Gastroesophageal sphincter (tissue), 4 donors: ENCODE measurements at regions not wholly inside any gene's neighbourhood (a gene's known extent, or its start where the extent isn't known, plus 50 kb on each side); places are given as distances from the start of the nearest gene placed in this dataset.

ENCODE experiments used
- ATAC-seq: fragments of 150-250 bp; one replicate; pipeline ENCODE4 v1.9.1; 2016; ENCODE audit warnings: mild to moderate bottlenecking, moderate library complexity
- H3K27ac ChIP-seq, 4 donors: fragments of 200-600 bp; sonication (generic) in 3 of 4; 1 replicate in 3 of 4; 2 replicates in 1 of 4; pipeline ENCODE4 v1.5.1; 2016 to 2019
- H3K27me3 ChIP-seq: fragments of 200-600 bp; sonication (generic); one replicate; pipeline ENCODE4 v1.5.1; 2019
- H3K36me3 ChIP-seq, 2 donors: fragments of 200-600 bp; sonication (generic); one replicate each; pipeline ENCODE4 v1.5.1; 2019; ENCODE audit warnings: control low read depth in 1 of 2
- H3K4me1 ChIP-seq, 3 donors: fragments of 200-600 bp; sonication (generic); 1 replicate in 2 of 3; 2 replicates in 1 of 3; pipeline ENCODE4 v1.5.1; 2016 to 2019; ENCODE audit warnings: control low read depth in 2 of 3
- H3K4me3 ChIP-seq, 2 donors: fragments of 200-600 bp; sonication (generic); one replicate each; pipeline ENCODE4 v1.5.1; 2019; ENCODE audit warnings: mild to moderate bottlenecking in 1 of 2, moderate library complexity in 1 of 2
- H3K9me3 ChIP-seq, 3 donors: fragments of 200-600 bp; sonication (generic); one replicate each; pipeline ENCODE4 v1.5.1; 2017 to 2019; ENCODE audit warnings: control low read depth in 2 of 3
- CTCF ChIP-seq, 4 experiments: fragments of 200-600 bp in 2 of 4; fragments of 450-650 bp in 2 of 4; sonication (generic) in 1 of 4; IDR thresholded peaks; one replicate each; pipeline ENCODE4 v1.5.1; 2017 to 2019; ENCODE audit warnings: antibody characterized with exemption in 4 of 4, mild to moderate bottlenecking in 2 of 4, moderate library complexity in 2 of 4
- EP300 ChIP-seq: sonication (generic); formaldehyde crosslinking; IDR thresholded peaks from one replicate; pipeline ENCODE4 v1.6.1; 2017; ENCODE audit warnings: antibody characterized with exemption, mild to moderate bottlenecking
- POLR2A ChIP-seq, 2 donors: fragments of 450-650 bp; IDR thresholded peaks; one replicate each; pipeline ENCODE4 v1.6.1; 2017; ENCODE audit warnings: antibody characterized with exemption in 2 of 2, mild to moderate bottlenecking in 2 of 2, moderate library complexity in 1 of 2
- POLR2AphosphoS5 ChIP-seq: sonication (generic); formaldehyde crosslinking; IDR thresholded peaks from one replicate; pipeline ENCODE4 v1.6.1; 2017; ENCODE audit warnings: antibody characterized with exemption
- WGBS, 2 donors: methylation state at CpG; one replicate each; pipeline ENCODE4 v1.1.5; 2018; ENCODE audit warnings: low coverage in 1 of 2; 5-methylcytosine and 5-hydroxymethylcytosine counted together

- no peak for ATAC-seq
- 80 to 83% methylated on average over 1 of the region's 1 CpG for WGBS, 2 donors
- TF ChIP-seq POLR2AphosphoS5 (no peak), EP300 (no peak), CTCF (IDR thresholded peaks at IDR 0.05) (no peak), POLR2A (IDR thresholded peaks at IDR 0.05) (no peak)
These were observed 987.4 kb downstream of the SUCLG1 start for GRCh38 chr2:83471655-83472054.

GRCh38 chr2:83470928-83471327, 988.2 kb downstream of the SUCLG1 start:
- H3K4me1 ChIP-seq = no peaks in the 10 kb centered on the region
- H3K27me3 ChIP-seq = no peaks in the 10 kb centered on the region
- H3K27ac ChIP-seq = no peak overlapping the region
- ATAC-seq = no peak
- H3K9me3 ChIP-seq = no peaks in the 10 kb centered on the region
- H3K36me3 ChIP-seq = no peaks in the 10 kb centered on the region
- no peak for TF ChIP-seq POLR2A (IDR thresholded peaks at IDR 0.05)
- no peak for TF ChIP-seq EP300
- no peak for TF ChIP-seq CTCF (IDR thresholded peaks at IDR 0.05)
- TF ChIP-seq POLR2AphosphoS5 = no peak
- no peak overlapping the region for H3K4me3 ChIP-seq

More at GRCh38 chr2:83471655-83472054, 987.4 kb downstream of the SUCLG1 start:
- no peaks in the 10 kb centered on the region for H3K9me3 ChIP-seq
- no peak overlapping the region for H3K4me3 ChIP-seq
- H3K27ac ChIP-seq = no peak overlapping the region
- no peaks in the 10 kb centered on the region for H3K27me3 ChIP-seq
- H3K36me3 ChIP-seq = no peaks in the 10 kb centered on the region
- no peaks in the 10 kb centered on the region for H3K4me1 ChIP-seq

GRCh38 chr2:83464444-83464843, 994.6 kb downstream of the SUCLG1 start:
- 42 to 57% methylated on average over 1 of the region's 1 CpG for WGBS, 2 donors
- H3K4me1 ChIP-seq = no peaks in the 10 kb centered on the region
- H3K27ac ChIP-seq = no peak overlapping the region
- no peaks in the 10 kb centered on the region for H3K9me3 ChIP-seq
- H3K4me3 ChIP-seq = no peak overlapping the region
- H3K27me3 ChIP-seq = no peaks in the 10 kb centered on the region
- TF ChIP-seq POLR2A (IDR thresholded peaks at IDR 0.05) = no peak
- ATAC-seq = no peak
- no peaks in the 10 kb centered on the region for H3K36me3 ChIP-seq

GRCh38 chr2:83462881-83463280, 996.2 kb downstream of the SUCLG1 start:
- Histone ChIP-seq H3K4me1 (no peaks in the 10 kb centered on the region), H3K9me3 (no peaks in the 10 kb centered on the region), H3K36me3 (no peaks in the 10 kb centered on the region), H3K4me3 (no peak overlapping the region), H3K27ac (no peak overlapping the region), H3K27me3 (no peaks in the 10 kb centered on the region)
- no peak for ATAC-seq
- TF ChIP-seq CTCF (IDR thresholded peaks at IDR 0.05) = no peak
- no peak for TF ChIP-seq POLR2AphosphoS5
- no peak for TF ChIP-seq EP300
- TF ChIP-seq POLR2A (IDR thresholded peaks at IDR 0.05) = no peak

- Histone ChIP-seq H3K27ac (no peak overlapping the region), H3K4me1 (no peaks in the 10 kb centered on the region), H3K9me3 (no peaks in the 10 kb centered on the region), H3K27me3 (no peaks in the 10 kb centered on the region), H3K4me3 (no peak overlapping the region), H3K36me3 (no peaks in the 10 kb centered on the region)
- no peak for ATAC-seq
- 77 to 94% methylated on average over 3 of the region's 3 CpGs for WGBS, 2 donors
- TF ChIP-seq POLR2AphosphoS5 (no peak), POLR2A (IDR thresholded peaks at IDR 0.05) (no peak), CTCF (IDR thresholded peaks at IDR 0.05) (no peak), EP300 (no peak)
These were observed 997.9 kb downstream of the SUCLG1 start for GRCh38 chr2:83461135-83461534.

GRCh38 chr2:83459456-83459855, 999.6 kb downstream of the SUCLG1 start:
- H3K27ac ChIP-seq = no peak overlapping the region
- no peak overlapping the region for H3K4me3 ChIP-seq
- WGBS, 2 donors = 49 to 81% methylated on average over 2 of the region's 2 CpGs
- H3K27me3 ChIP-seq = no peaks in the 10 kb centered on the region
- no peaks in the 10 kb centered on the region for H3K9me3 ChIP-seq
- no peak for TF ChIP-seq POLR2AphosphoS5
- no peak for TF ChIP-seq EP300
- TF ChIP-seq POLR2A (IDR thresholded peaks at IDR 0.05) = no peak
- TF ChIP-seq CTCF (IDR thresholded peaks at IDR 0.05) = no peak
- no peaks in the 10 kb centered on the region for H3K36me3 ChIP-seq
- no peak for ATAC-seq
- H3K4me1 ChIP-seq = no peaks in the 10 kb centered on the region
